Keratinocyte (primary cell): ENCODE measurements at regions not wholly inside any gene's neighbourhood (a gene's known extent, or its start where the extent isn't known, plus 50 kb on each side); places are given as distances from the start of the nearest gene placed in this dataset.

ENCODE experiments used
- EZH2 ChIP-seq: IDR thresholded peaks from one replicate; pipeline ENCODE4 v1.6.1; 2012; ENCODE audit warnings: inconsistent platforms, mild to moderate bottlenecking, low read length, moderate library complexity
- TF ChIP-seq, protein P1 (sequence below), 3 experiments: IDR thresholded peaks in 1 of 3; conservative IDR thresholded peaks in 1 of 3; optimal IDR thresholded peaks in 1 of 3; 2 replicates in 2 of 3; 3 replicates in 1 of 3; pipeline versions ENCODE3 to v1.5.1; 2011; ENCODE audit warnings: low read length in 3 of 3, mild to moderate bottlenecking in 3 of 3, moderate library complexity in 2 of 3, control low read depth in 1 of 3, inconsistent platforms in 1 of 3; ENCODE audit not compliant: insufficient read depth in 2 of 3; ENCODE audit errors: extremely low read depth in 1 of 3

DNA sequence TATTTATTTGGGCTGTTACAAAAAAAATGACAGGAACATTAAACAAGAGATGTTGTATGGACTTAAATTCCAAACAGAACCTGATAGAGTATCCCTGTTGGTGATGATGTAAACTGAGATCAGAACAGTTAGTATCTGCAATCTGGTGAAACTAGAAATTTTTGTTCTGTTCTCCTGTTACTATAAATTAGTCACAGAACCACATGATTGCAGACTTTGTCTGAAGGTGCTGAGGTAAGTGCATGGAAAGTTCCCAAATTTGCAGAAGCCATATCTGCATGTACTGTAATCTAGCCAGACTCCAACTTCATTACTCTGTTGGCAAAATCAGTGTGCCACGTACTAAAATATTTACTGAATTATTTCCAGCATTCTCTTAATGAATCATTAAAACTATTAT lies 516.3 kb upstream of the FSIP2 start:
- TF ChIP-seq, protein P1, sequence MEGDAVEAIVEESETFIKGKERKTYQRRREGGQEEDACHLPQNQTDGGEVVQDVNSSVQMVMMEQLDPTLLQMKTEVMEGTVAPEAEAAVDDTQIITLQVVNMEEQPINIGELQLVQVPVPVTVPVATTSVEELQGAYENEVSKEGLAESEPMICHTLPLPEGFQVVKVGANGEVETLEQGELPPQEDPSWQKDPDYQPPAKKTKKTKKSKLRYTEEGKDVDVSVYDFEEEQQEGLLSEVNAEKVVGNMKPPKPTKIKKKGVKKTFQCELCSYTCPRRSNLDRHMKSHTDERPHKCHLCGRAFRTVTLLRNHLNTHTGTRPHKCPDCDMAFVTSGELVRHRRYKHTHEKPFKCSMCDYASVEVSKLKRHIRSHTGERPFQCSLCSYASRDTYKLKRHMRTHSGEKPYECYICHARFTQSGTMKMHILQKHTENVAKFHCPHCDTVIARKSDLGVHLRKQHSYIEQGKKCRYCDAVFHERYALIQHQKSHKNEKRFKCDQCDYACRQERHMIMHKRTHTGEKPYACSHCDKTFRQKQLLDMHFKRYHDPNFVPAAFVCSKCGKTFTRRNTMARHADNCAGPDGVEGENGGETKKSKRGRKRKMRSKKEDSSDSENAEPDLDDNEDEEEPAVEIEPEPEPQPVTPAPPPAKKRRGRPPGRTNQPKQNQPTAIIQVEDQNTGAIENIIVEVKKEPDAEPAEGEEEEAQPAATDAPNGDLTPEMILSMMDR (optimal IDR thresholded peaks at IDR 0.05 in 1 of 3, IDR thresholded peaks at IDR 0.05 in 1 of 3, conservative IDR thresholded peaks at IDR 0.05 in 1 of 3; ENCODE audit: extremely low read depth in 1 of 3, insufficient read depth in 2 of 3, low read length in 3 of 3), result no peak
- TF ChIP-seq EZH2, result no peak
